Naive B cell (primary cell): ENCODE measurements at regions not wholly inside any gene's neighbourhood (a gene's known extent, or its start where the extent isn't known, plus 50 kb on each side); places are given as distances from the start of the nearest gene placed in this dataset.
"Not testable (repeated sequence)": the region's sequence is repeated elsewhere in the genome, so short reads cannot be mapped to it uniquely, and the experiment has no call there.

Experiments
- ATAC-seq, 2 donors: fragments of 150-1000 bp; cut with Tn5 transposase; 2 replicates each; pipeline ENCODE4 v1.10.0; 2021; ENCODE audit warnings: low read depth in 2 of 2, mild to moderate bottlenecking in 2 of 2, moderate library complexity in 2 of 2
- DNase-seq: peaks from one replicate; pipeline ENCODE4 v3.0.0; 2022
- H3K27ac Mint-ChIP-seq, 6 donors: one replicate each; pipeline ENCODE4 v1.8.0; 2020 to 2022; ENCODE audit warnings: mild to moderate bottlenecking in 6 of 6, mixed read lengths in 6 of 6, moderate library complexity in 5 of 6, inconsistent platforms in 2 of 6
- H3K27me3 Mint-ChIP-seq, 3 donors: one replicate each; pipeline ENCODE4 v1.8.0; 2021 to 2022; ENCODE audit warnings: mixed read lengths in 3 of 3, mild to moderate bottlenecking in 1 of 3
- H3K36me3 Mint-ChIP-seq, 2 donors: one replicate each; pipeline ENCODE4 v1.8.0; 2020 to 2022; ENCODE audit warnings: mixed read lengths in 2 of 2, inconsistent platforms in 1 of 2, mild to moderate bottlenecking in 1 of 2
- H3K4me1 Mint-ChIP-seq, 3 donors: one replicate each; pipeline ENCODE4 v1.8.0; 2020 to 2022; ENCODE audit warnings: mixed read lengths in 3 of 3, inconsistent platforms in 1 of 3, mild to moderate bottlenecking in 1 of 3, moderate library complexity in 1 of 3
- H3K4me3 Mint-ChIP-seq, 8 donors: one replicate each; pipeline ENCODE4 v1.8.0; 2020 to 2022; ENCODE audit warnings: mild to moderate bottlenecking in 8 of 8, mixed read lengths in 8 of 8, moderate library complexity in 8 of 8, inconsistent platforms in 2 of 8
- H3K9me3 Mint-ChIP-seq, 7 donors: one replicate each; pipeline ENCODE4 v1.8.0; 2020 to 2022; ENCODE audit warnings: mixed read lengths in 7 of 7, mild to moderate bottlenecking in 5 of 7, inconsistent platforms in 2 of 7, moderate library complexity in 1 of 7

GRCh38 chr13:80850771-80851170 is 509.8 kb upstream of the SPRY2 start:
- Mint-ChIP-seq H3K27me3 (no peaks in the 10 kb centered on the region), H3K27ac (no peak overlapping the region), H3K9me3 (no peaks in the 10 kb centered on the region), H3K4me1 (no peaks in the 10 kb centered on the region), H3K36me3 (no peaks in the 10 kb centered on the region), H3K4me3 (no peak overlapping the region)
- DNase-seq (no peak), ATAC-seq (no peak)

DNA sequence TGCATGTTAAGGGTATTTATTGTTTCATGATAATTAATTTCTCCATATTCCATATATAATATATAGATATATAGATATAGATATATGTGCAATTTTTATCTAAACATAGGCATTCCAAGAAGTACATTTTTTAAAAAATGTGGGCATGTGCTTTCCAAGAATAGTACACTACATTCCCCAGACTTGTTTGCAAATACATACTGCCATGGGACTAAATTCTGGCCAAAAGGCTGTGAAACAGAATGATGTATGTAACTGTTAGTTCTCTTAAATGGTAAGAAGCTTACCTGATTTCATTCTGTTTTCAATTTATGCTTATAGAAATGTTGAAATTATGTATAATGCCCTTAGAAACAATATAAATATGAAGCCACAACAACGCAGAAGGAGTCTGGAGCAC is 503.2 kb upstream of the SPRY2 start:
- ATAC-seq (no peak), DNase-seq (no peak)
- Mint-ChIP-seq H3K27ac (no peak overlapping the region), H3K9me3 (no peaks in the 10 kb centered on the region), H3K36me3 (no peaks in the 10 kb centered on the region), H3K27me3 (no peaks in the 10 kb centered on the region), H3K4me1 (no peaks in the 10 kb centered on the region), H3K4me3 (no peak overlapping the region)

DNA sequence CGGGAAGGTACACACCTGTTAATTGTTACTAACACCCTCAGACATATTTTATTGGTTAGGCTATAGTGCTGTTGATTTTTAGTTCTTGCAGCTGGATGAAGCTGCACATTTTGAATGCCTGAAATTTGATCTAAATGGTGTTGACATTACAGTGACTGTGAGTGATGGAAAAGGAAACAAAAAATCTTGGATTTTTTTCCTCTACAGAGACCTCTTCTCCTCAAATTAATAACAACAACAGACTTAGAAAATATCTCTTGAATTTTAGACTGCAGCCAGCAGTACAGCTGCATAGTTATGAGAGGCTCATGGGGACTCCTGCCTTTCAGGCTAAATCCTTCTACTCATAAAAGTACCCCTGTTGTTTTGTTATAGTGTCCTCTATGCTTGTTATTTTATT is 500.5 kb upstream of the SPRY2 start:
- Mint-ChIP-seq H3K27me3 (no peaks in the 10 kb centered on the region), H3K27ac (no peak overlapping the region), H3K9me3 (peaks cover 0 to 9% (median 3%) of the 10 kb centered on the region in 7 donors), H3K4me1 (no peaks in the 10 kb centered on the region), H3K36me3 (no peaks in the 10 kb centered on the region), H3K4me3 (no peak overlapping the region)
- ATAC-seq, result no peak
- DNase-seq, result no peak

- H3K4me1 Mint-ChIP-seq, result no peaks in the 10 kb centered on the region
- H3K9me3 Mint-ChIP-seq, result peaks cover 0 to 18% (median 4%) of the 10 kb centered on the region in 7 donors
These were observed 499.5 kb upstream of the SPRY2 start for GRCh38 chr13:80840316-80840976.

DNA sequence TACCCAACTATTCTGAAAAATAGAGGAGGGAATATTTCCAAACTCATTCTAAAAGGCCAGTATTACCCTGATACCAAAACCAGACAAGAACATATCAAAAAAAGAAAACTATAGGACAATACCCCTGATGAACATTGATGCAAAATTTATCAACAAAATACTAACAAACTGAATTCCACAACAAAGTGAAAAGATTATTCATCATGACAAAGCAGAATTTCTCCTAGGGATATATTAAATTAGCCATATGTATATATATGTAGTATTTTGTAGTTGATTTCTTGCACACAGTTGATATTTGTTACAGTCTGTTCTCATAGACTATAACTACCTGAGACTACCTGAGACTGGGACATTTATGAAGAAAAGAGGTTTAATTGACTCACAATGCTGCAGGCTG is 495.0 kb upstream of the SPRY2 start:
- DNase-seq, result no peak
- Mint-ChIP-seq H3K4me1 (no peaks in the 10 kb centered on the region), H3K9me3 (peaks cover 10 to 40% (median 23%) of the 10 kb centered on the region in 7 donors), H3K27ac (no peak overlapping the region), H3K36me3 (peaks cover 0 to 8% of the 10 kb centered on the region in 2 donors), H3K4me3 (no peak overlapping the region), H3K27me3 (no peaks in the 10 kb centered on the region)
- ATAC-seq, result no peak

More at GRCh38 chr13:80840316-80840976, 499.5 kb upstream of the SPRY2 start:
- no peak overlapping the region for H3K27ac Mint-ChIP-seq
- DNase-seq (no peak), ATAC-seq (no peak)
- H3K4me3 Mint-ChIP-seq, result no peak overlapping the region
- no peaks in the 10 kb centered on the region for H3K27me3 Mint-ChIP-seq
- no peaks in the 10 kb centered on the region for H3K36me3 Mint-ChIP-seq

GRCh38 chr13:80830431-80830830 is 489.5 kb upstream of the SPRY2 start:
- no peaks in the 10 kb centered on the region for H3K27me3 Mint-ChIP-seq
- H3K4me1 Mint-ChIP-seq, result no peaks in the 10 kb centered on the region
- DNase-seq, result no peak
- ATAC-seq, result no peak
- H3K36me3 Mint-ChIP-seq, result peaks cover 0 to 8% of the 10 kb centered on the region in 2 donors
- H3K27ac Mint-ChIP-seq, result no peak overlapping the region
- H3K9me3 Mint-ChIP-seq, result peaks cover 12 to 73% (median 41%) of the 10 kb centered on the region in 7 donors
- no peak overlapping the region for H3K4me3 Mint-ChIP-seq

- H3K27ac Mint-ChIP-seq, result no peak overlapping the region
These were observed 487.8 kb upstream of the SPRY2 start for GRCh38 chr13:80828759-80829158.

GRCh38 chr13:80825276-80825675 is 484.4 kb upstream of the SPRY2 start:
- H3K4me3 Mint-ChIP-seq, result no peak overlapping the region
- H3K4me1 Mint-ChIP-seq, result no peaks in the 10 kb centered on the region
- ATAC-seq (no peak), DNase-seq (no peak)
- no peaks in the 10 kb centered on the region for H3K36me3 Mint-ChIP-seq
- H3K27me3 Mint-ChIP-seq, result no peaks in the 10 kb centered on the region
- no peak overlapping the region for H3K27ac Mint-ChIP-seq
- H3K9me3 Mint-ChIP-seq, result peaks cover 5 to 44% (median 24%) of the 10 kb centered on the region in 7 donors

More at GRCh38 chr13:80828759-80829158, 487.8 kb upstream of the SPRY2 start:
- no peak for DNase-seq
- Mint-ChIP-seq H3K4me3 (no peak overlapping the region), H3K9me3 (peaks cover 5 to 68% (median 37%) of the 10 kb centered on the region in 7 donors), H3K27me3 (no peaks in the 10 kb centered on the region), H3K36me3 (no peaks in the 10 kb centered on the region), H3K4me1 (no peaks in the 10 kb centered on the region)
- ATAC-seq, result no peak

DNA sequence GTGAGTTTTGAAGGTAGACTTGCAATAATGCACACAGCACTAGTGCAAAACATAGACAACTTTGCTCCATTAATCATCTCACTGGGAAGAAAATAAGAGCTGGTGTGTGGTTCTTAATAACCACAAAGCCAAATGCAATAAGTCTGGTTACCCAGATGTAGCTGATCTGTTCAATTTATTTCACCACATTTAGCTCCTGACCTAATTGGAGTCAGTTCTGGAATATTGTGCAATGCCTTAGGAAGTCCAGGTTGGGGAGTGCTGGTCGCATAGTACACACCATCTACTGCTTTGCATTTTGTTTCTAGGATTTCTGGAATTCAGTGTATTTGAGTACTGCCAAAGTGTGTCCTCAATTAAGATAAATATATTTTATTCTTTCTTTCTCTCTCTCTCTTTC is 483.3 kb upstream of the SPRY2 start:
- H3K4me3 Mint-ChIP-seq, result no peak overlapping the region
- H3K27me3 Mint-ChIP-seq, result no peaks in the 10 kb centered on the region
- H3K9me3 Mint-ChIP-seq, result peaks cover 5 to 44% (median 23%) of the 10 kb centered on the region in 7 donors
- no peaks in the 10 kb centered on the region for H3K36me3 Mint-ChIP-seq
- H3K4me1 Mint-ChIP-seq, result no peaks in the 10 kb centered on the region
- no peak overlapping the region for H3K27ac Mint-ChIP-seq
- DNase-seq (no peak), ATAC-seq (no peak)

DNA sequence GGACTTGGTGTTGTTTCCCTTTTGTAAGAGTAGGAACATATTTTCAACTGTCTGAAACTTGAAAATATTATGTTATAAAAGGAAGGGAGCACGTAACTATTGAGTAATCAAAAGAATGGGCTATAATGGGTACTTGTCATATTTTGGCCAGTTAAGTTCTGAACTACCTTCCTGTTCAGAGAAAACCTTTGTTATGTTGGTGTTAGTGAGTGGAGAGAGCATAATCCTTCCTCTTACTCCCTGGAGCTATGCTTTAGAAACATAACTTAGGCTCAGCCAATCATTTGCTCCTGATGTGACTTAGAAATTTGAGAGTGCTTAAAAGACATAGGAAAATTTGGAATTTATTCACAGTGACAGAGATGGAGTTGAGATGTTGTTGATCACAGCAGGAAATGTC is 482.5 kb upstream of the SPRY2 start:
- no peak overlapping the region for H3K4me3 Mint-ChIP-seq
- H3K36me3 Mint-ChIP-seq, result no peaks in the 10 kb centered on the region
- DNase-seq, result no peak
- no peaks in the 10 kb centered on the region for H3K27me3 Mint-ChIP-seq
- H3K27ac Mint-ChIP-seq, result no peak overlapping the region
- no peaks in the 10 kb centered on the region for H3K4me1 Mint-ChIP-seq
- H3K9me3 Mint-ChIP-seq, result peaks cover 5 to 38% (median 21%) of the 10 kb centered on the region in 7 donors
- no peak for ATAC-seq

- DNase-seq (no peak), ATAC-seq (no peak)
- Mint-ChIP-seq H3K27me3 (no peaks in the 10 kb centered on the region), H3K9me3 (peaks cover 3 to 32% (median 17%) of the 10 kb centered on the region in 7 donors), H3K36me3 (no peaks in the 10 kb centered on the region), H3K4me1 (no peaks in the 10 kb centered on the region), H3K4me3 (no peak overlapping the region), H3K27ac (no peak overlapping the region)
These were observed 480.5 kb upstream of the SPRY2 start for GRCh38 chr13:80821466-80821865.

DNA sequence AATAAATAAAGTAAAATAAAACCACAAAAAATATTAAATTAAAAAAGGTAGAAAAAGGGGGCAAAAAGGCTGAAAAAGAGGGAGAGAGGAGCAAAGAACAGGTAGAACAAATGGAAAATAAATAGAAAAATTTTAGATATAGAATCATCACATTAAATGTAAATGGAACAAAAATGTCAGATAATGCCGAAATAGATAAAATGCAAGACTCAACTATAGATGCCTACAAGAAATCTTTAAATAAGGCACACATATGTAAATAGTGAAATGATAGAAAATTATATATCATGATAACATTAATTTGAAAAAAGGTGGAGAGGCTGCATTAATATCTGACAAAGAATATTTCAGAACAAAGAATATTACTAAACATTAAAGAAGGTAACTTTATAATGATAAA is 477.1 kb upstream of the SPRY2 start:
- Mint-ChIP-seq H3K27ac (peak overlapping the region in 1 of 6 donors; percentile 49), H3K4me1 (no peaks in the 10 kb centered on the region), H3K9me3 (peaks cover 3 to 21% (median 9%) of the 10 kb centered on the region in 7 donors), H3K36me3 (no peaks in the 10 kb centered on the region), H3K27me3 (no peaks in the 10 kb centered on the region), H3K4me3 (no peak overlapping the region)
- DNase-seq (no peak), ATAC-seq (no peak)

DNA sequence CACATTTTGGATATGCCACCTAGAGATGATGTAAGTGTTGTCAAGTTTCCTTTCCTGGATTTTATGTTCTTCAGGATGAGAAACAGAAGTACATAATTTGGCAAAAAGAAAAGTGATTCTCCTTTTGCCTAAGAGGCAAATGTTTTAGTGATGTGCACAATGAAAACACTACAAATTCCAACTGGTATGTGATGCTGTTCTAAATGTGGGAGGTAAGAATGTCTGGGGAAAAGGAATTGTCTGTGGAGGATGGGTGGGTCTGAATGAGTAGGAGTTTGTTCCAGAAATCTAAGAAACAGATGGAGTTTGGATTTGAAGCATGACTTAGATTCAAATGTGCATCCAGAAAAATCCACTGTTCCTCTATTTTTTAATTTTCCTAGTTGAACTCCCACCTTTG is 473.6 kb upstream of the SPRY2 start:
- Mint-ChIP-seq H3K36me3 (no peaks in the 10 kb centered on the region), H3K4me1 (no peaks in the 10 kb centered on the region), H3K27me3 (no peaks in the 10 kb centered on the region), H3K27ac (no peak overlapping the region), H3K4me3 (no peak overlapping the region), H3K9me3 (peaks cover 4 to 22% (median 16%) of the 10 kb centered on the region in 7 donors)
- DNase-seq (no peak), ATAC-seq (no peak)

GRCh38 chr13:80810294-80810693 is 469.4 kb upstream of the SPRY2 start:
- not testable (repeated sequence) for DNase-seq, ATAC-seq, H3K27me3 Mint-ChIP-seq, H3K9me3 Mint-ChIP-seq, H3K36me3 Mint-ChIP-seq, H3K4me3 Mint-ChIP-seq, H3K4me1 Mint-ChIP-seq
- peak overlapping the region in 1 of 6 donors; percentile 85 for H3K27ac Mint-ChIP-seq

DNA sequence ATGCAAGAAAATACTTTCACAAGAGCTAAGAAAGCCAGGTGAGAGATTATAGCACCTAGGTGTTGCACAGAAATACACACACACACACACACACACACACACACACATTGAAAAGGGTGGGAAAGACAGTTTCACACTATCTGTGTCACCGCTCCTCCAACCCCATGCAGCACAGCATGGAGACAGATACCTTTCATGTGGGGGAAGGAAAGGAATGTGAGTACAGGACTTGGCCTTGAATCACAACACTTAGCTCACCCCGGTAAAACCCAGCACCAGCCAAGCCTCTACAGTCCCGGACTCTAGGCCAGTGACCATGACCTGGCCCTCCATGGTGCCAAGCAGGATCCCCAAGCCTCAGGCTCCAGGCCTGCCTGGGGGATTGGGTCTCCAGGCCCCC is 462.0 kb upstream of the SPRY2 start:
- Mint-ChIP-seq H3K27me3 (no peaks in the 10 kb centered on the region), H3K9me3 (no peaks in the 10 kb centered on the region), H3K36me3 (no peaks in the 10 kb centered on the region), H3K4me1 (no peaks in the 10 kb centered on the region), H3K4me3 (no peak overlapping the region), H3K27ac (no peak overlapping the region)
- no peak for ATAC-seq
- DNase-seq, result no peak
